H1 (cell line): ENCODE measurements at regions not wholly inside any gene's neighbourhood (a gene's known extent, or its start where the extent isn't known, plus 50 kb on each side); places are given as distances from the start of the nearest gene placed in this dataset.

Source experiments
- CTCF ChIA-PET: fragments of 300-600 bp; sonication (Branson Sonifier 250); formaldehyde crosslinking; loops from one replicate; lab custom pipeline; 2021; ENCODE audit not compliant: partially characterized antibody; lab: Charles Lee
- POLR2A ChIA-PET: fragments of 300-600 bp; sonication (Branson Sonifier 250); formaldehyde crosslinking; loops from one replicate; lab custom pipeline; 2021; ENCODE audit warnings: inconsistent platforms; ENCODE audit not compliant: partially characterized antibody; lab: Charles Lee
- DNase-seq, 2 experiments: peaks; one replicate each; pipeline versions ENCODE4 v3.0.0 to v3.0.0-alpha.2; 2010 to 2022; ENCODE audit warnings: low spot score in 2 of 2, low read depth in 1 of 2, mixed read lengths in 1 of 2
- FAIRE-seq: peaks from 2 replicates; lab custom pipeline; 2011; peaks lifted over from hg19 to GRCh38; lab: Jason Lieb, UNC
- H2AFZ ChIP-seq: 2 replicates; pipeline ENCODE4 v1.8.1; 2012; ENCODE audit warnings: low read length, inconsistent platforms
- H2AK5ac ChIP-seq: 2 replicates; pipeline ENCODE4 v1.6.1; 2013; ENCODE audit warnings: low read depth, low read length
- H2BK120ac ChIP-seq: replicated peaks from 2 replicates; pipeline ENCODE3; 2013; ENCODE audit warnings: low read depth, low read length, inconsistent platforms
- H2BK12ac ChIP-seq: 2 replicates; pipeline ENCODE4 v1.6.1; 2013; ENCODE audit warnings: low read depth, low read length
- H2BK15ac ChIP-seq: 2 replicates; pipeline ENCODE4 v1.6.1; 2013; ENCODE audit warnings: low read length
- H2BK20ac ChIP-seq: 2 replicates; pipeline ENCODE4 v1.6.1; 2013; ENCODE audit warnings: low read length
- H2BK5ac ChIP-seq: 2 replicates; pipeline ENCODE4 v1.6.1; 2013; ENCODE audit warnings: low read depth, low read length
- H3K14ac ChIP-seq: 2 replicates; pipeline ENCODE4 v1.6.1; 2013; ENCODE audit warnings: inconsistent platforms; ENCODE audit not compliant: insufficient read length
- H3K18ac ChIP-seq: 2 replicates; pipeline ENCODE4 v1.6.1; 2013; ENCODE audit warnings: low read length; ENCODE audit errors: extremely low read depth
- H3K23ac ChIP-seq: 2 replicates; pipeline ENCODE4 v1.6.1; 2013; ENCODE audit warnings: inconsistent platforms; ENCODE audit not compliant: insufficient read length
- H3K23me2 ChIP-seq: 2 replicates; pipeline ENCODE4 v1.6.1; 2013; ENCODE audit warnings: low read depth, low read length
- H3K27ac ChIP-seq: 2 replicates; pipeline ENCODE4 v1.6.1; 2011; ENCODE audit warnings: low read depth, low read length, inconsistent platforms
- H3K27me3 ChIP-seq, 4 experiments: replicated peaks in 1 of 4; 1 replicate in 1 of 4; 2 replicates in 3 of 4; pipeline versions ENCODE4 v1.6.1 to v1.8.1; 2011 to 2013; ENCODE audit warnings: low read length in 3 of 4, mild to moderate bottlenecking in 3 of 4, inconsistent platforms in 2 of 4, mixed read lengths in 2 of 4, moderate library complexity in 1 of 4; ENCODE audit not compliant: control insufficient read depth in 3 of 4, insufficient read depth in 3 of 4; ENCODE audit errors: extremely low read depth in 1 of 4
- H3K36me3 ChIP-seq, 4 experiments: 2 replicates each; pipeline versions ENCODE4 v1.6.1 to v1.8.1; 2011 to 2013; ENCODE audit warnings: mild to moderate bottlenecking in 4 of 4, low read length in 3 of 4, moderate library complexity in 2 of 4, control low read depth in 1 of 4, inconsistent platforms in 1 of 4; ENCODE audit not compliant: insufficient read depth in 4 of 4, control insufficient read depth in 2 of 4
- H3K4ac ChIP-seq: replicated peaks from 2 replicates; pipeline ENCODE3; 2013; ENCODE audit warnings: low read length, low read depth, mixed read lengths, inconsistent platforms; ENCODE audit not compliant: insufficient read length
- H3K4me1 ChIP-seq, 4 experiments: replicated peaks in 1 of 4; 1 replicate in 1 of 4; 2 replicates in 3 of 4; pipeline versions ENCODE4 v1.6.1 to v1.8.1; 2011 to 2013; ENCODE audit warnings: low read length in 3 of 4, inconsistent platforms in 2 of 4, mixed read lengths in 1 of 4; ENCODE audit not compliant: insufficient read depth in 4 of 4, control insufficient read depth in 3 of 4
- H3K4me2 ChIP-seq, 2 experiments: 2 replicates each; pipeline versions ENCODE4 v1.6.1 to v1.8.1; 2011 to 2013; ENCODE audit warnings: low read depth in 2 of 2, low read length in 2 of 2, control low read depth in 1 of 2, inconsistent platforms in 1 of 2, mild to moderate bottlenecking in 1 of 2; ENCODE audit not compliant: insufficient read depth in 1 of 2
- H3K4me3 ChIP-seq, 4 experiments: fragments of 200-600, 300-600 bp in 1 of 4; sonication (generic), shearing (Covaris generic), sonication (Bioruptor Twin) in 1 of 4; 2 replicates each; pipeline versions ENCODE4 v1.5.1 to v1.8.1; 2011 to 2016; ENCODE audit warnings: low read length in 4 of 4, low read depth in 3 of 4, control low read depth in 2 of 4, inconsistent platforms in 2 of 4, mild to moderate bottlenecking in 2 of 4, mixed read lengths in 1 of 4, moderate library complexity in 1 of 4; ENCODE audit not compliant: insufficient read depth in 2 of 4; ENCODE audit errors: extremely low read depth in 1 of 4
- H3K56ac ChIP-seq: replicated peaks from 2 replicates; pipeline ENCODE3; 2013; ENCODE audit warnings: low read depth, mild to moderate bottlenecking, mixed read lengths, low read length, inconsistent platforms; ENCODE audit not compliant: insufficient read length
- H3K79me1 ChIP-seq: 2 replicates; pipeline ENCODE4 v1.6.1; 2013; ENCODE audit warnings: low read depth, low read length, control low read depth
- H3K79me2 ChIP-seq, 2 experiments: 2 replicates each; pipeline versions ENCODE4 v1.6.1 to v1.8.1; 2012 to 2013; ENCODE audit warnings: low read length in 2 of 2, mild to moderate bottlenecking in 2 of 2, inconsistent platforms in 1 of 2; ENCODE audit not compliant: insufficient read depth in 2 of 2, control insufficient read depth in 1 of 2
- H3K9ac ChIP-seq, 4 experiments: replicated peaks in 1 of 4; 1 replicate in 1 of 4; 2 replicates in 3 of 4; pipeline versions ENCODE4 v1.6.1 to v1.8.1; 2011 to 2013; ENCODE audit warnings: low read depth in 3 of 4, low read length in 3 of 4, control low read depth in 2 of 4, mild to moderate bottlenecking in 2 of 4, moderate library complexity in 2 of 4, inconsistent platforms in 1 of 4; ENCODE audit errors: extremely low read depth in 1 of 4
- H3K9me3 ChIP-seq, 2 experiments: 2 replicates each; pipeline versions ENCODE4 v1.6.1 to v1.8.1; 2012 to 2013; ENCODE audit warnings: mild to moderate bottlenecking in 2 of 2, moderate library complexity in 2 of 2, control low read depth in 1 of 2, inconsistent platforms in 1 of 2, low read depth in 1 of 2, low read length in 1 of 2, mixed read lengths in 1 of 2; ENCODE audit not compliant: insufficient read depth in 2 of 2
- H4K20me1 ChIP-seq, 2 experiments: replicated peaks in 1 of 2; 2 replicates each; pipeline versions ENCODE3 to v1.8.1; 2011 to 2013; ENCODE audit warnings: inconsistent platforms in 2 of 2, low read length in 2 of 2, mild to moderate bottlenecking in 1 of 2; ENCODE audit not compliant: insufficient read depth in 2 of 2, control insufficient read depth in 1 of 2
- H4K5ac ChIP-seq: 2 replicates; pipeline ENCODE4 v1.6.1; 2013; ENCODE audit warnings: low read length, low read depth, mixed read lengths, inconsistent platforms; ENCODE audit not compliant: insufficient read length
- H4K8ac ChIP-seq: 2 replicates; pipeline ENCODE4 v1.8.0; 2013; ENCODE audit warnings: mild to moderate bottlenecking, moderate library complexity, low read length, inconsistent platforms; ENCODE audit not compliant: insufficient read depth; ENCODE audit errors: extremely low read depth
- H4K91ac ChIP-seq: replicated peaks from 2 replicates; pipeline ENCODE3; 2013; ENCODE audit warnings: low read length, mixed read lengths, inconsistent platforms; ENCODE audit not compliant: insufficient read length
- CBX8 ChIP-seq: fragments of 300-800, 300-1000 bp; sonication (generic); IDR thresholded peaks from 2 replicates; pipeline ENCODE4 v1.7.1; 2016; ENCODE audit warnings: low read depth, low read length, borderline replicate concordance
- CTBP2 ChIP-seq: IDR thresholded peaks from 2 replicates; pipeline ENCODE4 v1.7.0; 2011; ENCODE audit warnings: borderline replicate concordance, mild to moderate bottlenecking, moderate library complexity, mixed read lengths, low read length; ENCODE audit not compliant: insufficient read depth, insufficient read length
- NRF1 ChIP-seq: IDR thresholded peaks from 2 replicates; pipeline ENCODE4 v1.6.1; 2011; ENCODE audit warnings: mild to moderate bottlenecking, low read depth, low read length, improper control_type of control experiment
- PHF8 ChIP-seq: fragments of 200-600 bp; sonication (generic); conservative IDR thresholded peaks from 2 replicates; pipeline ENCODE4 v1.7.1; 2012; ENCODE audit warnings: low read depth, mild to moderate bottlenecking, inconsistent platforms, low read length, moderate library complexity
- RBBP5 ChIP-seq: IDR thresholded peaks from 2 replicates; pipeline ENCODE4 v1.7.1; 2012; ENCODE audit warnings: low read depth, mild to moderate bottlenecking, inconsistent platforms, low read length, moderate library complexity, borderline replicate concordance
- SP2 ChIP-seq: IDR thresholded peaks from 2 replicates; pipeline ENCODE4 v1.6.1; 2012; ENCODE audit warnings: mild to moderate bottlenecking, low read length, inconsistent platforms
- TAF1 ChIP-seq: IDR thresholded peaks from 2 replicates; pipeline ENCODE4 v1.6.1; 2011; ENCODE audit warnings: mild to moderate bottlenecking, low read depth, low read length
- WGBS, 2 experiments: shearing (Covaris generic) in 1 of 2; methylation state at CpG; one replicate each; pipeline versions ENCODE4 v1.1.6 to v1.1.7; 2013 to 2015; ENCODE audit warnings: low lambda C conversion rate in 2 of 2, mixed read lengths in 2 of 2, inconsistent platforms in 1 of 2, low coverage in 1 of 2, missing lambda C conversion rate in 1 of 2; ENCODE audit not compliant: insufficient replicate concordance in 2 of 2, insufficient coverage in 1 of 2, insufficient read length in 1 of 2; ENCODE audit errors: extremely low coverage in 1 of 2, missing lambda C conversion rate in 1 of 2; 5-methylcytosine and 5-hydroxymethylcytosine counted together
- TF ChIP-seq, protein P1 (sequence below): IDR thresholded peaks from 2 replicates; pipeline ENCODE4 v1.6.1; 2011; ENCODE audit warnings: low read length, improper control_type of control experiment

DNA sequence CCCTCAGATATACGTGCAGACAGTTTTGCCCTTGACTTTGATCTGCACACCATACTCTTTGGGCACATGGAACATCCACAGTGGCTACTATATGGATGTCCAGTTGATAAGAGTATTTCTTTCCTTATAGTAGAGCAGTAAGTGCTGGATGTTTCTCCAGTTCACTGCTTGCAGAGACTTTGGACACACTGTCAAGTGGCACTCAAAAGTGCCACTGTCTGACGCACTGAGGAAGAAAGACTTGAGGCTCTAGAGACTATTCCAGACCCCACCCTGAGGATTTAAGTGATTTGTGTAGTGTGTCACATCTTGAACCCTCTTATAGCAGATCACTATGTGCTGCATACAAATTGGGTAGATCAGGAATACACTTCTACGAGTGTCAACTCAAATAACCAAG lies 179.1 kb downstream of the GNAI1 start:
- H3K4me1 ChIP-seq = no peaks in the 10 kb centered on the region
- H3K9me3 ChIP-seq = no peaks in the 10 kb centered on the region
- H4K20me1 ChIP-seq = no peaks in the 10 kb centered on the region
- POLR2A ChIA-PET = no interaction called here
- no peak overlapping the region for H2AK5ac ChIP-seq
- no peak overlapping the region for H3K4ac ChIP-seq
- no peak overlapping the region for H2BK12ac ChIP-seq
- CTCF ChIA-PET = no interaction called here
- H3K27me3 ChIP-seq = no peaks in the 10 kb centered on the region
- H3K27ac ChIP-seq = no peak overlapping the region
- H2BK20ac ChIP-seq = no peak overlapping the region
- FAIRE-seq (no peak), DNase-seq (no peak)
- no peaks in the 10 kb centered on the region for H3K36me3 ChIP-seq
- H4K91ac ChIP-seq = no peak overlapping the region
- no peaks in the 10 kb centered on the region for H3K23me2 ChIP-seq
- no peaks in the 10 kb centered on the region for H3K79me2 ChIP-seq
- no peak overlapping the region for H2BK120ac ChIP-seq
- no peak overlapping the region for H3K4me3 ChIP-seq
- H3K23ac ChIP-seq = no peak overlapping the region
- no peak overlapping the region for H2BK5ac ChIP-seq
- no peak overlapping the region for H3K9ac ChIP-seq
- 89% methylated on average over 3 of the region's 3 CpGs; no CpG with 5 or more reads in 1 of the 2 experiments for WGBS, 2 experiments
- no peak overlapping the region for H4K5ac ChIP-seq
- H2AFZ ChIP-seq = no peak overlapping the region
- H3K79me1 ChIP-seq = no peaks in the 10 kb centered on the region
- H4K8ac ChIP-seq = no peak overlapping the region
- no peak overlapping the region for H3K14ac ChIP-seq
- no peak overlapping the region for H3K4me2 ChIP-seq
- TF ChIP-seq CBX8 (no peak), NRF1 (no peak), SP2 (no peak), RBBP5 (no peak), CTBP2 (no peak), TAF1 (no peak), PHF8 (no peak)
- TF ChIP-seq, protein P1, sequence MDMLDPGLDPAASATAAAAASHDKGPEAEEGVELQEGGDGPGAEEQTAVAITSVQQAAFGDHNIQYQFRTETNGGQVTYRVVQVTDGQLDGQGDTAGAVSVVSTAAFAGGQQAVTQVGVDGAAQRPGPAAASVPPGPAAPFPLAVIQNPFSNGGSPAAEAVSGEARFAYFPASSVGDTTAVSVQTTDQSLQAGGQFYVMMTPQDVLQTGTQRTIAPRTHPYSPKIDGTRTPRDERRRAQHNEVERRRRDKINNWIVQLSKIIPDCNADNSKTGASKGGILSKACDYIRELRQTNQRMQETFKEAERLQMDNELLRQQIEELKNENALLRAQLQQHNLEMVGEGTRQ = no peak
- no peak overlapping the region for H3K18ac ChIP-seq
- H3K56ac ChIP-seq = no peak overlapping the region
- H2BK15ac ChIP-seq = no peak overlapping the region
